HTR-8/SVneo (cell line): ENCODE measurements at regions not wholly inside any gene's neighbourhood (a gene's known extent, or its start where the extent isn't known, plus 50 kb on each side); places are given as distances from the start of the nearest gene placed in this dataset.
A peak's percentile ranks its signal among the peaks of the same experiment; 100 is the strongest.
"Not testable (repeated sequence)": the region's sequence is repeated elsewhere in the genome, so short reads cannot be mapped to it uniquely, and the experiment has no call there.

ENCODE experiments used
- DNase-seq: peaks from one replicate; pipeline ENCODE4 v3.0.0; 2011; ENCODE audit warnings: low spot score, mixed read lengths; ENCODE audit not compliant: insufficient read length
- FAIRE-seq: peaks from 2 replicates; lab custom pipeline; 2011; peaks lifted over from hg19 to GRCh38; lab: Jason Lieb, UNC

DNA sequence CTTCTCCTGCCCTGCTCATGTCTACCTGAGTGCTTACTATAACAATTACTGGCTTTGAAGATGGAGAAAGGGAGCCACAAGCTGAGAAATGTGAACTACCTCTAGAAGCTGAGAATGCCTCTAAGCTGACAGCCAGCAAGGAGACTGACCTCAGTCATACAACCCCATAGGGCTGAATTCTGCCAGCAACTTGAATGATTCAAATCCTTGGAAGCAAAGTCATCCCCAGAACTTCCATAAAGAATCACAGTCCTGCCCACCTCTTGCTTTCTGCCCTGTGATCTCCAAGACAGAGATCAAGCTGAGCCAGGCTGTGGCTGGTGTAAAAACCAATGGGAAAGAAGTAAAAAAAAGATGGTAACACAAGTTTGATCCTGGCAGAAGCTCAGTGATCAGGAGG is 288.2 kb upstream of the SPHKAP start:
- FAIRE-seq (no peak), DNase-seq (no peak)

DNA sequence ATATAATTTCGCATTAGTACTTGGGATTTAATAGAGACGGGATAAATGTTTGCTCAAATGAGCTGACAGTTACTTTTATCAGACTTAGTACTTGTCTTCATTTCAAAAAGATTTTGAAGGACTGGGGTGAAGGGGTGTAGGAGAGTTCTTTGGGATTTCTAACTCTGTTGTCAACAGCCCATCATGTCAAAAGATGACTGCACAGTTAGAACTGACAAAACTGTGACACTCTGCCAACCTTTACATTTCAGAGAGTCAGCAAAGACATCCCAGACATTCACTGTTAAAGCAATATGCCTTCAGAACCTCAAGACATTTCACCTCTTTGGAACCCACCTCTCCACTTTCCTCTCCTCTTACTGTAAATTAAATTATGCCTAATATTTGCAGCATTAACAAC is 285.4 kb upstream of the SPHKAP start:
- DNase-seq, result no peak
- no peak for FAIRE-seq

DNA sequence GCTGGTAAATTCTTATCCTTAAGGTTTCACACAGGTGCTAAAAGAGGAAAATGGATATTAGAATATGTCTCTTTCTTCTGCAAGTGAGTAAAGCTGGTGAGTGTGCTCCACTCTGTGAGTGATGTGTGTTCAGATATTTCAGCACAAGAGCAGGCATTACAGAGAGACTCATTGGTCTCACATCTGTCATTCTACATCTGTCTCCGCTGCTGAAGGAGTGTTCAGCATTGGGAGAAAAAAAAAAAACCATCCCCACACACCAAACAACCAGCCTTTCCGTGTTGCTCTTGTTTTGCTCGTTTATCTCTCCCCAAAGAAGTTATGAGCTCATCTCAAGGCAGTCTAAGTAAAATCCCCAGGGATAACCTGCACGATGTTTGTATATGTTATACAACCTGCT is 283.9 kb upstream of the SPHKAP start:
- no peak for DNase-seq
- no peak for FAIRE-seq

DNA sequence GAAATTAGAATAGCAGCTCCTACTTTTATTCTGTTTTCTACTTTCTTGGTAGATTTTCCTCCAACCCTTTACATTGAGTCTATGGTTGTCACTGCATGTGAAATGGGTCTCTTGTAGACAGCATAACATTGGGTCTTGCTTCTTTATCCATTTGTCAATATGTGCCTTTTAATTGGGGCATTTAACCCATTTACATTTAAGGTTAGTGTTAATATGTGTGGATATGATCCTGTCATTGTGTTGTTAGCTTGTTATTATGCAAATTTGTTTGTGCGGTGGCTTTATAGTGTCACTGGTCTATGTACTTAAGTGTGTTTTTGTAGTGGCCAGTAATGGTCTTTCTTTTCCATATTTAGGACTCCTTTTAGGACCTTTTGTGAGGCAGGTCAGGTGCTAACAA is 276.9 kb upstream of the SPHKAP start:
- DNase-seq, result no peak

DNA sequence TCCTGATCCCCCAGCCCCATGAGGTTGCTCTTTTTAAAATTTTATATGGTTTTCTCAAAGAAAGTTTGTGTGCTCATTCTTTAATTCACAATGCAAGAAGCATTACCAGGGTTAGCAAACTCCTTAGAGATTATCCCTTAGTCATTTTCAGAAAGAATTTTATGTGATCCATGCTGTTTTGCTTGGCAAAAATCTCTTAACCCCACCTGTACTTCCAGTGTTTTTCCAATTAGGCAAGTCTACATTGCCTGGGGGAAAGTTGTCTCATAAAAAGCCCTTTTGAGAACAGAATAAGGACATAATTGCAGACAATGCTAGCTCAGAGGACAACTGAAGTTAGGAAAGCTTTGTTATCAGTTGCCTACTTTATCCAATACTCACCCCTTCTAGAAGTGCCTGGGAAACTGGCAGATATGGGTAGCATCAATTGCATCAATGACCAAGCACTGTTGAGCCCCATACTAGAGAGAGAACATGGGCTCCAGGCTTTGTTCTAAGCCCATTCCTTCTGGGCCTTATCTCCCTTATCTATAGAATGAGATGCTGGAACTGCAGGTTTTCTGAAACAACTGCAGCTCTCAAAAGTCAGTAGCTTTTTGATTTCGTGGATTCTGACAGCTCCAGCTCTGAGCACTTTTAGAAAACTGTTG is 265.9 kb upstream of the SPHKAP start:
- no peak for DNase-seq
- FAIRE-seq, result no peak

More for the DNA sequence above, 276.9 kb upstream of the SPHKAP start:
- FAIRE-seq, result no peak

DNA sequence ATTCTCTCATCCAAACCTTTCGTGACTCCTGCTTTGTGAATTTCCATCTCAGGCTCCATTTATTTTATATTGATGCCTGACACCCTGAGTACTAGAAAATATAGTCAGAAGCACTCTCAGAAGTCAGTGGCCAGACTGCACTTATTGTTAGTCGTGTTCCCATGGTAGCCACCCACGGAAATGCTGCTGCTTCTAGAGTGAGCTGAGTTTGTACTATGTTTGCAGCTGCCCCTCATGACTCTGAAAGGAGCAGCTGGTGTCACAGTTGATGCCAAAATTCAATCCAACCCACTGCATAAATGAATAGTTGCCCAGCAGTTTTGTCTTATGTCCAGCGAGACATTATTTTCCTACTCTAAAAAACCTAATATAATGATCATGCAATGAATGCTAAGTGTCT is 265.2 kb upstream of the SPHKAP start:
- DNase-seq, result no peak
- no peak for FAIRE-seq

DNA sequence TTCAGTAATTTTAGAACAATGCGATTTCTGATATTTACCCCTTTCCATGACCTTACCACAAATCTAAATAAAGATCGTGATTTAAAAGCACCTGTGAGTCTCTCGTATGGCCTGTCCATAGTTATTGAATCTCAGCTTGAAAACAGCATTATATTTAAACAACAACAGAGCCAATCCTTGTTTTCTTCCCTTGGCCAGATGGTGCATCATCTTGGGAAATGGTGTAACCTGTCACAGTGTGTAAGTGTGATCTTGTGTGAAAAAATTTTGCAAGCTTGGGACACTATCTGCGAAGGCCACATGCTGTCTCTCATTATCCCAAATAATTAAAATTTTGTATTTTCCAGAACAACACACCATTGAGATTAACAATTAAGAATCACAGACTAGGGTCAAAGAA is 262.7 kb upstream of the SPHKAP start:
- DNase-seq, result no peak

DNA sequence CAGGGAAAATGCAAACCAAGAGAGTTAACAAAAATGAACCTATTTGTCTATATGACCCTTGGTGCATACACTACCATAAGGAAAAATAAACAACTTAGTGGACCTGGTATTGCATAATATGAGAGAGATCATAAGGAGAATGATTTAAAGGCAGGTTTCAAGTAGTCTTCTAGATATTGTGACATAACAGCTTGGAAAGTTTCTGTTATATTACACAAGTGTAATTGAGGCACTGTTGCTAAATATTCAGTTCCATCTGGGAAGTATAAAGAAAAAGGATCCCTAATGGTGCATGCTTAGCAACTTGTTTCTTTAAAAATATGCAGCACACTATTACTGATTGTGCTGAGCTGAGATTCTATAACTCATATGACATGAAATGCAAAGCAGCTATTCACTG is 252.2 kb upstream of the SPHKAP start:
- no peak for FAIRE-seq
- no peak for DNase-seq

More for the DNA sequence above, 262.7 kb upstream of the SPHKAP start:
- FAIRE-seq, result no peak

DNA sequence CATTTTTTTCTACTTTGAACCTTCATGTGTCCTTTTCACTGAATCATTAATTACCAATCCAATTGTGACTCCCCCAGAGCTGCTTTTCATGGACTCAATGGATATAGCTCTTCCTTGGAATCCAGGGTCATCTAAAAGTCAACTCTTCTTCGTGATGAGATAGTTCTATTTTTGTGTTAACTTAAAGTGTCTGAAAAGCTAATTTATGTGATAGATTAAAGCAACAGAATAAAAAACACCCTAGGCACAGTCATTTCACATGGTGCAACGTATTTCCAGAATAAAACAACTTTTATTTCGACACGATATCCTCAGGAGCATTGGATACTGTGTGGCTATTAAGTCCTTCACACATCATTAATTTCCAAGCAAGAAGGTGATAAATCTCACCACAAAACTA is 250.6 kb upstream of the SPHKAP start:
- FAIRE-seq, result no peak

DNA sequence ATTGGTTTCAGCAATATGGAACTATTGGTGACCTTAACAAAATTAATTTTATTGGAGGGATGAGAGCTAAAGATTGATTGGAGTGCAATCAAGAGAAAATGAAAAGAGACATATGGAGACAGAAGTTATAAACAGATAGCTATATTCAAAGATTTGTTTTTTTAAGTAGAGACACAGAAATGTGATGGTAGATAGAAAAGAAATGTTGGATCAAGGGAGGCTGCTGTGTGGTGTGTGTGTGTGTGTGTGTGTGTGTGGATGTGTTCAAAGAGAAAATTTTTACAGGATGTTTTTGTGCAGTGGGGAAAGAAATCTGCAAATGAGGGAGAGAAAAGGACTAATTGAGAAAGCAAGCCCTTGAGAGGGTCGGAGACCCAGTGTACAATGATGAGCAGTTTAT is 249.5 kb upstream of the SPHKAP start:
- DNase-seq, result no peak

More for the DNA sequence above, 250.6 kb upstream of the SPHKAP start:
- DNase-seq, result no peak

DNA sequence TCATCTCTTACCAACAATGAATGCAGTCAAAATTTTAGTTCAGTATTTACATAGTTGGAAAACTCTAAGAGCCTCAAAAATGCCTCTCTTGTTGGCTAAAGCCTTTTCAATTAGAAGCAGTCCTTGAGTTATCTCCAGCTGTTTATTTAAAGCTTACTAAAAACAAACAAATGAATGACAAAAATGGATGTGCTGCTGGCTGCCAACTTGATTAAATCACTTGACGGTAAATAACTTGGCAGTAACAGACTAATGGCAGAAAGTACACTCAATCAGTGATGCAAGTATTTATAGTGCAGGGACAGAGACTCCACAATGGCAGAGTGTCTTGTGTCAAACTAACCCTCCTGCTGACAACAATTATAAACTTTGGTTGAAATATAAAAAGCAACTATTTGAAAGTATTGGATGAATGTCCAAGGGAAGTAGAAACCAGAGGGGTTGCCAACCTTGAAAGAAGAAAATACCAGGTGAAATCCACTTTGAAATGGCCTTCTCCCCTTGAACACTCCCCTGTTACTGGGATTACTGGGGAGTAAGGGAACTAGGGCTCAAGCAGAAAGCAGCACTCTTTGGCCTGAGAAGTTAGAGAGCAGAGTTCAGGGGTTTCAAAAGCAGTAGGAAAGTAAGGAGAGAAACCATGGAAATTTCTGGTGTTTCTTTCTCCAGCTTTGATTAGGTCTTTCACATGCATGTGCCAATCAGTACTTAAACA is 245.2 kb upstream of the SPHKAP start:
- DNase-seq, result no peak
- no peak for FAIRE-seq

More for the DNA sequence above, 249.5 kb upstream of the SPHKAP start:
- no peak for FAIRE-seq

DNA sequence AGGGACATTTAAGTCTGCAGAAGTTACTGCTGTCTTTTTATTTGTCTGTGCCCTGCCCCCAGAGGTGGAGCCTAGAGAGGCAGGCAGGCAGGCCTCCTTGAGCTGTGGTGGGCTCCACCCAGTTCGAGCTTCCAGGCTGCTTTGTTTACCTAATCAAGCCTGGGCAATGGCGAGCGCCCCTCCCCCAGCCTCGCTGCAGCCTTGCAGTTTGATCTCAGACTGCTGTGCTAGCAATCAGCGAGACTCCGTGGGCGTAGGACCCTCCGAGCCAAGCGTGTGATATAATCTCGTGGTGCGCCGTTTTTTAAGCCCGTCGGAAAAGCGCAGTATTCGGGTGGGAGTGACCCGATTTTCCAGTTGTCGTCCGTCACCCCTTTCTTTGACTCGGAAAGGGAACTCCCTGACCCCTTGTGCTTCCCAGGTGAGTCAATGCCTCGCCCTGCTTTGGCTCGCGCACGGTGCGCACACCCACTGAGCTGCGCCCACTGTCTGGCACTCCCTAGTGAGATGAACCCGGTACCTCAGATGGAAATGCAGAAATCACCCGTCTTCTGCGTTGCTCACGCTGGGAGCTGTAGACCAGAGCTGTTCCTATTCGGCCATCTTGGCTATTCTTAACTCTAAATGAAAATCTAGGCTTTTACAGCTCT is 244.0 kb upstream of the SPHKAP start:
- not testable (repeated sequence) for FAIRE-seq, DNase-seq

DNA sequence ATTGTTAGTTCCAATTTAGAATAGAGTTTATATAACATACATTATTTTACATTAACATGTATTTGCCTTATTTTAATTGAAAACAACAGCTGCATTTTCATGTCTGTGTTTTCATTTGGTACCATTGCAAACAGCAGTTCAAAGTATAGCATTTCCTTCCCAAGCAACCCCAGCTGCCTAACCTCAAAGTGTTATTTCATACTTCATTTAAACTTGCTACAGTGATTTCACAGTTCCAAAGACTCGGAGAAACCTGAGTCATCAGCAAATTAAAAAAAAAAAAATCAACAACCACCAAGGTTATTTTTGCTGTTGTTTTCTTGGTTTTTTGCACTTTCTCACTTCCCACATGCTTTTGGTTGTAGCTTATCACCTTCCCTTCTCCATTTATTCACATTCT is 236.5 kb upstream of the SPHKAP start:
- no peak for DNase-seq
- FAIRE-seq, result no peak

DNA sequence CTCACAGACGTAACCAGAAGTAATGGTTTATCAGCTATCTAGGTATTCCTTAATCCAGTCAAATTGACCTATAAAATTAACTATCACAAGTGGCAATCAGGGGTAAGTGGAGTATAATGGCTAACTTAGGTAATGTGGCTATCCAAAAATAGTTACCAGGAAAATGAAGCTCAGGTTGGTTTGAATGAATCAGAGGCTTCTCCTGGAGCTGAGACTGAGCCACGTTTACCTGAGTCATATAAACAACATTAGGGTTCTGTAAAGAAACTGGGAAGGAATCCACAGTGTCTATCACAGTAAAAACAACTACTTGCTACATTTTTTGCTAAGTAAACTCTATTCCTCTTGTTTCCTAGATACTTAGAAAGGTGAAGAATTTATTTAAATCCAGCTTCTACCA is 236.0 kb upstream of the SPHKAP start:
- FAIRE-seq (no peak), DNase-seq (peak; percentile 3)

DNA sequence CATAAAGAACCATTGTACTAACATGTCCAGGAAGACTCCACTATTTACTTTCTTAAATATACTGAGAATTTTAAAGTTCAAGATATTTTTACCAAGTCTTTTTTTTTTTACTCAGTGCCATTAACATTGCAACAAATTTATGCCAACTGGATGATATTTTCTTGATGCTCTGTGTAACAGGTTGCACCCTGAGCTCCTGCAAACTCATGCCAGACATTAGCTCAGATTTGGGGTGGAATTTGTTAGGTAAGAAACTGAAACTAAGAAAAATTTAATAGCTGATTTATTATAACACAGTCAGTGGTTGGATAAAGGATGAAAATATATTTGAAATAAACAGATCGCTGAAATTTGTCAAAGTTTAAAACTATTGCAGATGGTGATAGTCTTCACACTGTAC is 228.6 kb upstream of the SPHKAP start:
- no peak for DNase-seq
- FAIRE-seq, result no peak

DNA sequence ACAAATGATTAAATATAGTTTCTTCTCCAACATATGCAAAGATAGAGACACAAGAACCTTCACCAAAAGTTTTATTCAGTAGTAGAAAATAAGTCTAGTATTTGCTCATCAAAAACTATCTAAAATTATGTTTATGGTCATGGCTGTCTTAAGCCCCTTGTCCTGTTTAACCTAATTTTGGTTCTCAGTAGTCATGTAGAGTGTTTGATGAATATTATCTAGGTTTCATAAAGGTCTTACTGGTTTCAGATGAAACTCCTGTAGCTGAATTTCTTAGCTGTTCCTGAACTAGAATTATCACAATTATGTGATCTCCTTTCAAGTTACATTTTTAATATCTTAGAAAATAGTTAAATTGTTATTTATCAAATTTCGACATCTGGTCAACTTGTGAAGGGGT is 228.0 kb upstream of the SPHKAP start:
- DNase-seq (no peak), FAIRE-seq (no peak)

DNA sequence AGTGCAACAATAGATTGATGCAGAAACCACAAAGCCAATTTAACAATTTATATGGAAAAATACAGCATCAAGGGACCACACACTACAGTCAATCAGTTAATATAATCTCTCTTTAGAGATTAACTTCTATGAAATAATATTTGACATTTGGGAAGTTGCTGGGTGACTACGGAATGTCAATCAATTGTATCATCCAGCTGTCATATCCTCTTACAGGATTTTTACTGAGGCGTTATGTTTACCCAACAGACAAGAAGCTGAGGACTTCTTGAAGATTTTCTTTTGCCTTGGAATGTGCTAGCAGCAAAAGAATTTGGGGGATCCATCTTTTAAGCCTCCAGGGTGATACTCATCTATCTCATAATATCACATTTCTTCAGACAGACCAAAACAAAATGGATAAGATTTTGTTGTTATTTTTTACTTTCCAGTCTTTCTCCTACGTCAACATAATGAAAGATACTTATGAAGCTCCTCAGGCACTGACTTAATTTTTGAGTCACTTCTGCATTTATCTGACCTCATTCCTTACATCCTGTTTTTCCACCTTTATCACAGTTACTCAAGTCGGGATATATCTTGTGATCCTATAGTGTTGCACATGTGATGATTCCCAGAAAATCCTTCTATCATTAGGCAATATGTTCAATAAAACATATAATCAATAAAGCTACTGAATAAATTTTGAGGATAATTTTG is 227.2 kb upstream of the SPHKAP start:
- no peak for DNase-seq
- no peak for FAIRE-seq

DNA sequence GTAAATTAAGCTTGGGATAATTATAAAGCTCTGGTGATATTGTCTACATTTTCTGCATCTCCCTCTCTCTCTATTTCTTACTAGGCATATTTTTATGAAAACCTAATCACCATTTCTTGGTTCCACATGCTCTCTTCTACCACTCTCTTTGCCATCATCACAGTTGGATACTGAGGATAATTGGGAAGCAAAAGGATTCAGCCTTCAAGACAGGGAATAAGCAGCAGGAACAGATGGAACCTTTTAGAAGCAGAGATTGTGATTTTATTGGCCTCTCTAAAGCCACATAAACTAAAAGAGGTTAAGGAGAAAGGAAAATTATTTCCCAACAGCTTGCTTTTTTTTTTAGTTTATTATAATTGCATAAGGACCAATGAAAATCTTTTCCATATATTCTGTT is 226.3 kb upstream of the SPHKAP start:
- DNase-seq, result no peak
- no peak for FAIRE-seq

DNA sequence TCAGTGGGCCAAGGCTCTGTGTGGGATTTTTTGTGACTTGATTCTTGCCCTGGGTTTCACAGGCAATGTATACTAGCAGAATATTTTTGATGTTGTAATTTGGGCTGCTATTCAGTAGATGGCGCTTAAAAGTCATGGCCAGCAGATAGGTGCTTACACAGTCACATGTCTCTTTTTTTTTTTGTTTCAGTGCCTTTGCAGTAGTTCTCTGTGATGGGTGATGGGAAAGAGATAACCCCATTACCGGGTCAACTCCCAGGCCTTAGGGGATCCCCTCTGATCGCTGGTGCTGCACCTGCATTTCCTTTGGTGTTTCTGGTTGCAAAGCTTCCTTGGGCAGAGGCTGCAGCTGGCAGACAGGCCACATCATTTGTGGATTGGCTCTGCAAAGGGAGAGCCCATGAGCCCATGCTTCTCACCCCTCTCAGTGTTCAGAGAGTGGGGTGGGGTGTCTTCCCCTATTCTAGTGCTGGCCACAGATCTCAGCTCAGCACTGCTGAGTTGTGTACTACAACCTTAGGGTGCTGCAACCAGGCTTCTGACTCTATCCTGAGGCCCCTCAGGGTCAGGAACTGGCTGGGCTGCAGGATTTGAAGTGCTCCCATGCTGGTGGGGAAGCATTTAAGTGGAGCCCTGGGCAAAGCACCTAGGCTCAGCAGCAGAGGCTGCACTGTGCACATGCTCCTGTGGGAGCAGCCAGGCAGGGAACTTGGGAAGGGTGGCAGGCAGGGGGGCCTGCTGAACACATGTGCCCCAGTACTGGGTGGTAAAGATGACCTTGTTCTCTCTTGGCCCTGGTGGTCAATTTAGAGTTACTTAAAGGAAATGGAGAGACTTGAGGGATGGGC is 219.8 kb upstream of the SPHKAP start:
- FAIRE-seq (no peak), DNase-seq (no peak)

DNA sequence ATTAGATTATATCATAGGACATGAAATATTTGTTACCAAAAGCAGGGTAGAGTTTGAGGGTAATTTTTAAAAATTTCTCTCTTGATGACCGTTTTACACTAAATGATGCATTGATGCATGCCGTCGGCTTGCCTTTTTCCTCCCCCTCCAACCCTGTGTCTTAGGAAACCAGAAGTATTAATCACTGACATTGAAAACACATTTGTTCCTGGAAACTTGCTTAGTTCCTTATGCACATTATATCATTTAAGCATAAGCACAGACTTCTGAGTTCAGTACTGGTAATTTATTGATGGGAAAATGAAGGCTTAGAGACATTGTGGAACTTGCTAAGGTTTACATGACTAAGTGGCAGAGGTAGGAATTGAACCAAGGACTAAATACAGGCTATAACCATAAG is 206.3 kb upstream of the SPHKAP start:
- FAIRE-seq, result no peak

More for the DNA sequence above, 206.3 kb upstream of the SPHKAP start:
- DNase-seq, result no peak
